Panc1 (cell line): ENCODE measurements at regions not wholly inside any gene's neighbourhood (a gene's known extent, or its start where the extent isn't known, plus 50 kb on each side); places are given as distances from the start of the nearest gene placed in this dataset.

Experiments
- CTCF ChIP-seq: fragments of 450-650 bp; IDR thresholded peaks from 2 replicates; pipeline ENCODE4 v1.5.1; 2017; ENCODE audit warnings: mild to moderate bottlenecking
- REST ChIP-seq, 2 experiments: IDR thresholded peaks; 2 replicates each; pipeline ENCODE4 v1.6.1; 2011 to 2012; ENCODE audit warnings: low read depth in 2 of 2, control low read depth in 1 of 2, low read length in 1 of 2, mild to moderate bottlenecking in 1 of 2, moderate library complexity in 1 of 2; ENCODE audit not compliant: insufficient read depth in 1 of 2

GRCh38 chr15:27675571-27675970 lies 423.5 kb downstream of the OCA2 start:
- no peak for TF ChIP-seq CTCF
- TF ChIP-seq REST (IDR thresholded peaks at IDR 0.05; ENCODE audit: insufficient read depth in 1 of 2, low read depth in 2 of 2, low read length in 1 of 2), result no peak
